ENCODE measurements at regions not wholly inside any gene's neighbourhood (a gene's known extent, or its start where the extent isn't known, plus 50 kb on each side); places are given as distances from the start of the nearest gene placed in this dataset.

DNA sequence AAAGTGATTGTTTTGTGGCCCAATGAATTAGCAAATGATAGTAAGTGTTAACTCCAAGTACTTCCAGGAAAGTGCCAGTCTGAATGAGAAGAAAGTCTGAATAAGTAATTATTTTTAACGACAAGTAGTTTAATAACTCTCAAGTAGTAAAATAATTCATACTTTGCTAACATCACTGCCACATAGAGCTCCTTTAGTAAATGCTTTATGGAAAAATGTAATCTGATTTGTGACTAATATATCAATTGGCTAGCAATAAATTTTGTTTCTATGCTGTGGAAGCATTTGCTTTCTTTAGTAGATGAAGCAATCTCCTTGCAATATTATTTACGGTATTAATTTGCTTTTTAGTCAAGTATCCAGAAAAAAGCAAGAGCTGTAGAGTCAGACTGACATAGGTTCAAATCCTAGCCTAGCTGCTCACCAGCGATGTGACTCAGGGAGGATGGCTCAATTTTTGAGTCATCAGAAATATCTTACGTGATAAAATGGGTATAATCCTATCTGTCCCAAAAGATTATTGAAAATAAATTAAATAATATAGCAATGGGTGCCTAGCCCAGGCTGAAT lies 329.3 kb downstream of the FGFR2 start:
- TF ChIP-seq, protein P1, sequence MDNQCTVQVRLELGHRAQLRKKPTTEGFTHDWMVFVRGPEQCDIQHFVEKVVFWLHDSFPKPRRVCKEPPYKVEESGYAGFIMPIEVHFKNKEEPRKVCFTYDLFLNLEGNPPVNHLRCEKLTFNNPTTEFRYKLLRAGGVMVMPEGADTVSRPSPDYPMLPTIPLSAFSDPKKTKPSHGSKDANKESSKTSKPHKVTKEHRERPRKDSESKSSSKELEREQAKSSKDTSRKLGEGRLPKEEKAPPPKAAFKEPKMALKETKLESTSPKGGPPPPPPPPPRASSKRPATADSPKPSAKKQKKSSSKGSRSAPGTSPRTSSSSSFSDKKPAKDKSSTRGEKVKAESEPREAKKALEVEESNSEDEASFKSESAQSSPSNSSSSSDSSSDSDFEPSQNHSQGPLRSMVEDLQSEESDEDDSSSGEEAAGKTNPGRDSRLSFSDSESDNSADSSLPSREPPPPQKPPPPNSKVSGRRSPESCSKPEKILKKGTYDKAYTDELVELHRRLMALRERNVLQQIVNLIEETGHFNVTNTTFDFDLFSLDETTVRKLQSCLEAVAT (IDR thresholded peaks at IDR 0.05) = no peak
- TF ChIP-seq ETV6 (conservative IDR thresholded peaks at IDR 0.05 in 1 of 2, IDR thresholded peaks at IDR 0.05 in 1 of 2; ENCODE audit: borderline replicate concordance in 1 of 2, low read depth in 1 of 2) (no peak), EP300 (IDR thresholded peaks at IDR 0.05; ENCODE audit: borderline replicate concordance in 1 of 2, control insufficient read depth in 1 of 2, low read depth in 2 of 2, low read length in 2 of 2) (no peak), SIN3A (IDR thresholded peaks at IDR 0.05; ENCODE audit: low read depth, low read length) (no peak)

All from GM12878 (cell line).